DMS53 (cell line): ENCODE measurements at regions not wholly inside any gene's neighbourhood (a gene's known extent, or its start where the extent isn't known, plus 50 kb on each side); places are given as distances from the start of the nearest gene placed in this dataset.
A peak's percentile ranks its signal among the peaks of the same experiment; 100 is the strongest.
"Not testable (repeated sequence)": the region's sequence is repeated elsewhere in the genome, so short reads cannot be mapped to it uniquely, and the experiment has no call there.

ENCODE experiments used
- DNase-seq: peaks from one replicate; lab custom pipeline; 2025; lab: John Stamatoyannopoulos, UW

- DNase-seq, result no peak
Observed at GRCh38 chr12:40172879-40173278, 51.9 kb upstream of the LRRK2 start.

- DNase-seq, result no peak
Observed at GRCh38 chr12:40171501-40171900, 53.3 kb upstream of the LRRK2 start.

GRCh38 chr12:40171066-40171465 lies 53.7 kb upstream of the LRRK2 start:
- DNase-seq, result no peak

GRCh38 chr12:40170593-40170992 lies 54.2 kb upstream of the LRRK2 start:
- DNase-seq, result peak; percentile 88

GRCh38 chr12:40168868-40169267 lies 55.9 kb upstream of the LRRK2 start:
- no peak for DNase-seq

GRCh38 chr12:40168419-40168818 lies 56.4 kb upstream of the LRRK2 start:
- DNase-seq, result not testable (repeated sequence)

- no peak for DNase-seq
Observed at GRCh38 chr12:40168001-40168400, 56.8 kb upstream of the LRRK2 start.

- no peak for DNase-seq
Observed at GRCh38 chr12:40165179-40165578, 59.3 kb upstream of the SLC2A13 start.

GRCh38 chr12:40164034-40164433 lies 58.2 kb upstream of the SLC2A13 start:
- DNase-seq, result peak; percentile 46

GRCh38 chr12:40162033-40162432 lies 56.2 kb upstream of the SLC2A13 start:
- DNase-seq, result no peak

GRCh38 chr12:40158592-40159111 lies 52.8 kb upstream of the SLC2A13 start:
- no peak for DNase-seq

- no peak for DNase-seq
Observed at GRCh38 chr12:40157336-40157735, 51.5 kb upstream of the SLC2A13 start.

GRCh38 chr12:40156021-40156764 lies 50.3 kb upstream of the SLC2A13 start:
- no peak for DNase-seq
